ENCODE measurements at regions not wholly inside any gene's neighbourhood (a gene's known extent, or its start where the extent isn't known, plus 50 kb on each side); places are given as distances from the start of the nearest gene placed in this dataset.

DNA sequence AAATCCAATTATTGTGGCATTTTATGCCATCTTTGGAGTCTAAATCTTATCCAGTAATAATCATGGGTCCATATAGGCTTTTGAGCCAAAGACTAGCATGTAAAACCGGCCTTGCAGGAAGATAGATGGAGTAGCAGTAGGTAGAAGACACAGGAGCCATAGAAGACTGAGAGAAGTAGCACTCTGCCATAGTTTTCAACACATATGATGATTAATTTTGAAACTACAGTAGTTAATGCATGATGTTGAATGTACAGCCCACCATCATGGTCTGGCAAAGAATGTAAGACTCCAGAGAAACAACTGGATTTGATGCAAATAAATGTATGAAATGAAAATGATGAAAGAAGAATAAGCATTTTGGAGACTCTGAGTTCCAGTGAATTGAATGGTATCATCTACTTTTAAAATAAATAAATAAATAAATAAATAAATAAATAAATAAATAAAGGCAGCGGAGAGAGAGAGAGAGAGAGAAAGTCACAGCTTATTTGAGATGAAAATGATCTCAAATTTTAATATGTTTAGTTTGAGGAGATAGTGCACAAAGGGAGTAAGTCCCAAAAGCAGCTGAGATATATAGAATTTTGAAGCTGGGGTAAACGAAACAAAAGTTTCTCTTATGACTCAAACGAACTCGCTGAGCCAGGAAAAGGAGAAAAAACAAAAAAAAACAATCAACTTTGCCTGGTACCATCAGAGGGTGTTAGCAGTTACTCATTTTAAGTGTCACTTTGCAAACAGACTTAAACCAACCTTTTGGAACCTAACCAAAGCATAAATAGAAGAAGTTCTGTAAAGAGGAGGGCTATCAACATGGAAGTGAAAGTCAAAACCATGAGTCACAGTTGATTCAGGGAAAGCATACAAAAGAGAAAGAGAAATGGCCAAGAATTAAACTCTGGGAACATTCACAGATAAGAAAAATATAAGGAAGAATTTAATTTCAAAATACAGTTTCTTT is 388.7 kb downstream of the CETN3 start:
- Histone ChIP-seq H3K4me3 (ENCODE audit: low read depth, low read length) (peak overlapping the region; percentile 35), H3K4me1 (ENCODE audit: insufficient read depth) (no peaks in the 10 kb centered on the region), H3K27ac (ENCODE audit: low read depth) (no peak overlapping the region), H3K36me3 (ENCODE audit: insufficient read depth) (no peaks in the 10 kb centered on the region)
- no peak for DNase-seq (ENCODE audit: extremely low spot score)
- 49% methylated on average over 5 of the region's 5 CpGs for WGBS

DNA sequence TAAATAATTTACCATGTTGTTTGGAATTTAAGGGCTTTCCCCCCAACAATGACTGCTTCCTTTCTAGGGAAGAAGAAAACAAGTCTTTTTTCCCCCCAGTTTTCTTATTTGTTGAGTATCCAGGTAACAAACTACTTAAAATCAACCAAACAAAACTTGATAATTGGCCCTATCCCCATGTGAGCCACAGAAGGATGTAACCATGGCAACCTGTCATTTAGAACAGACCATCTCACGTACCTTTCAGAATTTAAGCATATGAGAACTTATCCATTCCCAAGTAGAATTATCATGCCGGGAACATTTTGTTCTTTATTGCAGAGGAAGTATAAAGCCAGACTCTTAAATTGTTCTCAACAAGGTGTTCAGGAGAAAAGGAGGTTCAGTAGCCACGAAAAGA is 392.3 kb downstream of the CETN3 start:
- Histone ChIP-seq H3K27ac (ENCODE audit: low read depth) (no peak overlapping the region), H3K4me1 (ENCODE audit: insufficient read depth) (no peaks in the 10 kb centered on the region), H3K36me3 (ENCODE audit: insufficient read depth) (no peaks in the 10 kb centered on the region), H3K4me3 (ENCODE audit: low read depth, low read length) (no peak overlapping the region)
- 92% methylated on average over 3 of the region's 3 CpGs for WGBS
- no peak for DNase-seq (ENCODE audit: extremely low spot score)

DNA sequence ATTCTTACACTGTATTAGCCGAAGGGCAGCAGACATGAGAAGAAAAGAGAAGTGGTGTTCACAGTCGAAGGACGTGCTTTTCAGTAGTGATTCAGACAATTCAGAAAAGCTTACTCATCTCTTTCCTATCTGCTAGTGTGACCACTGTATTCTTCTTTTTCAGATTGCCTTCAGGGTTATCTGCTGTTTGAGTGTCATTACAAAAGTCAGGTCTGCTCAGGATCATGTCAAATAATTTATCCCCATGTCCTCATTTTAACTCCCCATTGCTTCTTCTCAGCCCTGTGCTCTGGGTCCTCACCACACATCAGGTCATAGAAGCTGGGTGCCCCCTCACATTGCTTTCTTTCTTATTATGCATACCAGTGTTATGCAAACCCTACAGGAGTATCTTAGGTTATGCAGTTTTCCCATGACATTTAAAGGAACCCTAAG is 394.0 kb downstream of the CETN3 start:
- Histone ChIP-seq H3K4me1 (ENCODE audit: insufficient read depth) (no peaks in the 10 kb centered on the region), H3K36me3 (ENCODE audit: insufficient read depth) (no peaks in the 10 kb centered on the region), H3K4me3 (ENCODE audit: low read depth, low read length) (no peak overlapping the region), H3K27ac (ENCODE audit: low read depth) (no peak overlapping the region)
- no peak for DNase-seq (ENCODE audit: extremely low spot score)
- 16% methylated on average over 3 of the region's 3 CpGs for WGBS

DNA sequence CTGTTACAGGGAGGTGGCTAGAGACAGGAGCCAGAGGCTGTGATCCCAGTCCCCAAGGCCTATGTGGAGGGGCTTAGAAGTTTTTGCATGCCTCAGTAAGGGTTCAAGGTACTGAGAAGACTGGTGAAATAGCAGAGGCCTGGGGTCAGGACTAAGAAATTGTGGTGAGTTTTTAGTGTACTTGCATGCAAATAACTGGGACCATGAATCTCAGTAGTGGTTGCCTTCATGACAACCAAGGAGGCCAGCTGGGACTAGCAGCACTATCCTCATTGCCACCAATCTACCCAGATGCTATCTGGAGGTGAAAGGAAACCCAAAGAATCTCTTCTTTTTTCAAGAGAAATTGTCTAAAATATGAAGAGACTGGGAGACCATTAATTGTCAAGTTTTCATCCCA is 395.1 kb downstream of the CETN3 start:
- no peak for DNase-seq (ENCODE audit: extremely low spot score)
- Histone ChIP-seq H3K36me3 (ENCODE audit: insufficient read depth) (no peaks in the 10 kb centered on the region), H3K4me3 (ENCODE audit: low read depth, low read length) (no peak overlapping the region), H3K4me1 (ENCODE audit: insufficient read depth) (no peaks in the 10 kb centered on the region), H3K27ac (ENCODE audit: low read depth) (no peak overlapping the region)

DNA sequence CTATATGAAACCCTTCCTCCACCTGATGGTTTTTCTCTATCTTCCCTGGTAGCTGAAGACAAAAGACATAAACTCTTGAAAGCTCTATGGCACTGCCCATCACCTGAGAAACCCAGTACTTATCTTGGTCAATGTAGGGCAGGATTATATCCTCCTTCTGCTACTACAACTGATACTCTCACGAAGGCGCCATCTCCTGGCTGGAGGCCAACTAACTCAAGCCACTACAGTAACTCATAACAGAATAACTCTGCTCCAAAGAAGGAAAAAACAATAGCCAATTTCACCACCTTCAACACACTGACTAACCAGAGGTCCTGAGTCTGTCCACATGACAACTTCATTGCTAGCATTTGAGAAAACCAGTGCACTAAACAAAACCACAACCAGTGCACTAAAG is 409.2 kb downstream of the CETN3 start:
- Histone ChIP-seq H3K36me3 (ENCODE audit: insufficient read depth) (no peaks in the 10 kb centered on the region), H3K27ac (ENCODE audit: low read depth) (no peak overlapping the region), H3K4me3 (ENCODE audit: low read depth, low read length) (no peak overlapping the region), H3K4me1 (ENCODE audit: insufficient read depth) (no peaks in the 10 kb centered on the region)
- WGBS, result 80% methylated on average over 2 of the region's 2 CpGs
- DNase-seq (ENCODE audit: extremely low spot score), result no peak

DNA sequence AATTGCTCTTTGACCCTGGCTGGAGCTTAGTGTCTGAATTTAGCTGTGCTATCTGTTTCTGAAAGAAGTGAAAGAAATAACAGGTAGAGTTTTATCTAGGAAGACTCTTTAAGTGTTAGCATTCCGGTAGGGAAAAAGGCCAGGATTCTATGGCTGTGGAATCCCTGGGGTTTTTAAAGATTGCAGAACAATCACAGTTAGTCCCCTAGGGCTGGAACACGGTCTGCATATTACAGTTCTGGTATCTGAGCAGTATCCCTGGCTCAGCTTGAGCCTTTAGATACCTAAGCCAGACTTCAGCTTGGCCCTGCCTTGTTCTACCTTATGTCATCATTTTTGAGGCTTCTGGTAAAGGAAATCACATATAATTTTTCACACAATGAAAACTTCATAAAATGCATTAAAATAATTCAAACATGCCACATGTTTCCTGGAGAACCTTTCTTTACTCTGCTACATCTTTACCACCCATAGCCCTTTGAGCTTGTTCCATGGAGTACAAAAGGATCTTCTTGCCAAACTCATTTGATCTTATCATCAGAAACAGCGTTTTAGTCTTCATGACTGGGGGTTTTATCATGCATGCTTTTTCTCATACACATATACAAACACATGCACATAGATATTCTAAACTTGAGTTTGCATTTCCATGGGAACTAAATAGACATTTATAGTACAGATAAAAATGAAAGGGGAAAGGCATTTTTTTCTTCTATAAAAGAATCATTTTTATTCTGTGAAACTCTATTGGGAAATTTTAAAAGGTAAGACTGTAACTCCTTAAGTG is 410.8 kb downstream of the CETN3 start:
- no peaks in the 10 kb centered on the region for H3K36me3 ChIP-seq (ENCODE audit: insufficient read depth)
- 45% methylated on average over 3 of the region's 3 CpGs for WGBS
- H3K4me3 ChIP-seq (ENCODE audit: low read depth, low read length), result no peak overlapping the region
- DNase-seq (ENCODE audit: extremely low spot score), result no peak
- no peak overlapping the region for H3K27ac ChIP-seq (ENCODE audit: low read depth)
- no peaks in the 10 kb centered on the region for H3K4me1 ChIP-seq (ENCODE audit: insufficient read depth)

DNA sequence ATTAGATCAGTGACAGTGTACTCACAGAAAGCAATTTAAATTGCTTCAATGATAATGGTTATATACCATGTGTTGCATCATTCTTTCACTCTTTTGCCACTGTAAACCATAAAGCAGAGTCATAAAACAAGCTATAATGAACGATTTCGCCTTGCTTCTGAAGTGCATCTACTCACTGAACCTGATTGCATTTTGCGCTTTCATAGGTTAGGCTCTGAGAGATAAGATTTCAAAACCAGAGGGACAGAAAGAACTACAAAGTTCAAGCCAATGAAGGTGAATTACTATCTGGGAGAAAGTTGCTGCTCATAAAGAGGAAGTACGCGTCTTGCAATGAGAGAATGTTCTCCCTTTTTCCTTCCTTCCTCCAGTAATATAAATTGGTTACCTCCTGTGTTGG is 412.7 kb downstream of the CETN3 start:
- Histone ChIP-seq H3K27ac (ENCODE audit: low read depth) (no peak overlapping the region), H3K4me3 (ENCODE audit: low read depth, low read length) (no peak overlapping the region), H3K36me3 (ENCODE audit: insufficient read depth) (no peaks in the 10 kb centered on the region), H3K4me1 (ENCODE audit: insufficient read depth) (no peaks in the 10 kb centered on the region)
- no peak for DNase-seq (ENCODE audit: extremely low spot score)
- WGBS, result 75% methylated on average over 5 of the region's 5 CpGs

DNA sequence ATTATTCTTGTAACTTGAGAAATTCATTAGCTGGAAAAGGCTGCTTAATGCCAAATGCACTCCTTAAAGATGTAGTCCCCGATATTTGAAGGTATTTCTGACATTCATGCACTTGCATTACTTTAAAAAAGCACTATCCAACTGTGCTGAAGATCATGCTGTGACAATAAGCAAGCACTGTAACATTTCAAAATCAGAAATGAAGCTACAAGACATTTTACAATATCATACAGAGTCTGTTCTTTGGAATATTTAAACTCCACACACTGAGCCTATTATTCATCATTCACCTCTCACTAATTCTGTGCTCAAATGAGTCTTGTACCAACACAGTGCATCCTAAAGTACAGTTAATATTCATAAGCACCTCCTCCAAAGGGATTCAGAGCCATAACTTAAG is 413.2 kb downstream of the CETN3 start:
- 73% methylated on average over 1 of the region's 1 CpG for WGBS
- Histone ChIP-seq H3K4me1 (ENCODE audit: insufficient read depth) (no peaks in the 10 kb centered on the region), H3K27ac (ENCODE audit: low read depth) (no peak overlapping the region), H3K36me3 (ENCODE audit: insufficient read depth) (no peaks in the 10 kb centered on the region), H3K4me3 (ENCODE audit: low read depth, low read length) (no peak overlapping the region)
- DNase-seq (ENCODE audit: extremely low spot score), result no peak

DNA sequence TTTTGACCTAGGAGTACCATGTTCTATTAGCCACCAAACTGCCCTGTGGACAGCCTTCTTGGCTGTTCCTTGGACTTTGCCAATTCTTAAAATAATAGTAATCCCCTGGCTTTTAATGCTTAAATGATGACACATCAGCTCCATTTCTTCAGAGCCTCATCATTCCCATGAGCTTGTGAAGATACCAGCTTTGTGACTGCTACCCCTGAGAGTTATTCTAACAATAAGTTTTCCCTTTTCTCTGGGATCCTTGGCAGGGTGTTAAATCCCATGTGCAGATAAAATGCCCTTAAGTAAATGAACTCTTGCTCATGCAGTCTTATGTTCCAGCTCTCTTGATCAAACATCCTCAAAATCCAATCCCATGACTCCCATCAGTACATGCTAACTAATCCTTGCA is 415.3 kb downstream of the CETN3 start:
- Histone ChIP-seq H3K27ac (ENCODE audit: low read depth) (no peak overlapping the region), H3K4me1 (ENCODE audit: insufficient read depth) (no peaks in the 10 kb centered on the region), H3K4me3 (ENCODE audit: low read depth, low read length) (no peak overlapping the region), H3K36me3 (ENCODE audit: insufficient read depth) (no peaks in the 10 kb centered on the region)
- no peak for DNase-seq (ENCODE audit: extremely low spot score)

DNA sequence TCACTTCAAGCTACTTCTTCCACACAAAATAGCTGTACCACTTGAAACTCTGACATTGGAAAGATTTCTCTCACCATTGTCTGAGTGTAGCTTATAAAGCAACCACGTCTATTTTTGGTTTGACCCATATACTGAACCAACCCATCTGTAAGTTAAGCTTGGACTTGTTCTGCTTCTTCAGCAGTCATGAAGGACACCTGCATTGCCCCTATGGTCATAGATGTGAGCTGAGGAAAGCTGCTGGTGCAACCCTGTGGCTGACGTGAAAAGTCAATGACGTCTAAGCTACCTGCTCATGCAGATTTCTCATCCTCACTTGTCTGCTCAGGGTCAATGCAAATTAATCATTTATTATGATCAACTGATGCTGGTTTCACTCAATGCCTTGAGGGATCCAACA is 417.4 kb downstream of the CETN3 start:
- Histone ChIP-seq H3K4me3 (ENCODE audit: low read depth, low read length) (no peak overlapping the region), H3K27ac (ENCODE audit: low read depth) (no peak overlapping the region), H3K36me3 (ENCODE audit: insufficient read depth) (no peaks in the 10 kb centered on the region), H3K4me1 (ENCODE audit: insufficient read depth) (no peaks in the 10 kb centered on the region)
- DNase-seq (ENCODE audit: extremely low spot score), result no peak
- WGBS, result 91% methylated on average over 3 of the region's 3 CpGs

DNA sequence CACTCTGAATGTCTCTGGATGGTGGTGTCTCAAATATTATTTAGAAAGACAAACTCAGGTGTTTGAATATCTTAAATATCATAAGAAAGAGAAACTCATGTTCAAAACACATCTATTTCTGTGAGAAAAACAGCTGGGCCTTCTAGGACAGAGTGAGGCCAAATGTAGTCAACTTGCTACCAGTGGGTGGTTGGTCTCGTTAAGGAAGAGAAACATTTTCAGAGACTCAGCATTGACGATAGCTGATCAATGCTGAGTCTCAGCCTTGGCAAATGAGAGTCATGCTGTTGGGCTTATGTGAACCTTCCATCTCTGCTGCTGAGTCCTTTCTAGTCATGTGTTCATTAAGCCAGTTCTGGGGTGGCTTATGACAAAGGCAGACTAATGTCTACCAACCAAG is 418.0 kb downstream of the CETN3 start:
- Histone ChIP-seq H3K36me3 (ENCODE audit: insufficient read depth) (no peaks in the 10 kb centered on the region), H3K27ac (ENCODE audit: low read depth) (no peak overlapping the region), H3K4me1 (ENCODE audit: insufficient read depth) (no peaks in the 10 kb centered on the region), H3K4me3 (ENCODE audit: low read depth, low read length) (no peak overlapping the region)
- DNase-seq (ENCODE audit: extremely low spot score), result no peak
- 96% methylated on average over 2 of the region's 2 CpGs for WGBS

DNA sequence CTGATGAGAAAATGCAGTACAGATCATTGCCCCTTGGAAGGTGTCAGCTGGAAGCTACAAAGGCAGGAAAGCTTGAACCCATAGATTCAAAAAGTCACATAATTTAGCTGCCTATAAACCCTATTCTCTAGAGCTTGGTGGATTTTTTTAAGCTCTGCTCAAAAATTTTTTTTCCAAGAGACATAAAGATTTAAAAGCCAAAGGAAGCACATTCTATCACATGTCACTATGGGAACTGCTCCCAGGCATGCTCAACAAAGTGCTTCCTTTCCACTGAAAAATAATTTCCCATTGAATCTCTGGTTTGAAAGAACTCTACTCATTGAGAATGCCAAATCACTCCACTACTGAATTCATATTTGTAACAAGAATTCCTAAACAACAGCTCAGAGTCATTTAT is 419.8 kb downstream of the CETN3 start:
- no peak overlapping the region for H3K4me3 ChIP-seq (ENCODE audit: low read depth, low read length)
- H3K4me1 ChIP-seq (ENCODE audit: insufficient read depth), result no peaks in the 10 kb centered on the region
- H3K27ac ChIP-seq (ENCODE audit: low read depth), result no peak overlapping the region
- DNase-seq (ENCODE audit: extremely low spot score), result no peak
- H3K36me3 ChIP-seq (ENCODE audit: insufficient read depth), result no peaks in the 10 kb centered on the region

DNA sequence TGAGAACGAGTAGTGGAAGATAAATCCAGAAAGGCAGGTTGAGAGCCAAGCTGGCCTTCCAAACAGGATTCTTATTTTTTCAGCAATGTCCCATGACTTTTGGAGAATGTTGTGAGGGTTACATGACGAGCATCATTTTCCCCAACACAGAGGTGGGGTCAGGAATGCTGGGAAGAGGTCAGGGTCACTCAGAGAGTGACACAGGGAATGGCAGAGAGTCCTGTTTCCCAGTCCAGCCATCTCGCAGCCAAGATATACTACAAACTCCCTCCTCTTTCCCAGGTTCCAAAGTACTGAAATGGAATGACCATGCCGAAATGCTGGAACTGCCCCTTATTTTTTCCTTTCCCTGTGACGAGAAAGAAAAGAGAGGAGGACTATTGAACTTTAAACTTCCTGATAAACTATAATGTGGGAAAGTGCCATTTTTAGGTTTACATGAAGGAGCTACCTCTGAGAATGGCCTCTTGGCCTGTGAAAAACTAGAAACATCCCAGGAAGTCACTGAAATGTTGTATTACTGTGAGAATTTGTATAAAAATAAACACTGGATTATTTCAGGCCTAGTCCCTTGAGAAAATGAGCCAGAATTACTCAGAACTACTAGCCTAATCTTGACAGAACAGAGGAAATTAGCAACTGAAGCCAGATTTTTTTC is 420.4 kb downstream of the CETN3 start:
- DNase-seq (ENCODE audit: extremely low spot score), result no peak
- no peak overlapping the region for H3K4me3 ChIP-seq (ENCODE audit: low read depth, low read length)
- 55% methylated on average over 5 of the region's 5 CpGs for WGBS

More for the DNA sequence above, 420.4 kb downstream of the CETN3 start:
- Histone ChIP-seq H3K27ac (ENCODE audit: low read depth) (no peak overlapping the region), H3K36me3 (ENCODE audit: insufficient read depth) (no peaks in the 10 kb centered on the region), H3K4me1 (ENCODE audit: insufficient read depth) (no peaks in the 10 kb centered on the region)

Measured in urinary bladder (tissue), 3 donors.